HK-2 (cell line): ENCODE measurements at regions not wholly inside any gene's neighbourhood (a gene's known extent, or its start where the extent isn't known, plus 50 kb on each side); places are given as distances from the start of the nearest gene placed in this dataset.

Experiments
- DNase-seq: peaks from one replicate; pipeline ENCODE4 v3.0.0-alpha.2; 2018; ENCODE audit not compliant: unreplicated experiment

DNA sequence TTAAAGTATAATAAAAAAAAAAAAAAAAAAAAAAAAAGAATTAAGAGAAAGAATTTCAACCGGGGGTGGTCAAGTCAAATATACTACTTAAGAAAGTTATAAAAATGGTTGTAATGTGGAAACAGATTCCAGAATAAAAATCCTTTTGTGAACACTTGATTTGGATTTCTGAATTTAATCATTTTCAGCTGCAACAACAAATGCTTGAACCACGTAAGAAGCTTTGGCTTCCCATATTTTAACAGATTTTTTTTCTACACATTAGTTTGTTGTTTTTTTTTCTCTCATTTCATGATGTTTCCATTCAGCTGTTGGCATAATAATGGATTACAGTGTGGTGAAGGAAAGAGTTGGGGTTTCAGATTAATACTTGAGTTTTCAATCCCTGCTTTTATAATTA lies 137.3 kb upstream of the AGR3 start:
- no peak for DNase-seq

DNA sequence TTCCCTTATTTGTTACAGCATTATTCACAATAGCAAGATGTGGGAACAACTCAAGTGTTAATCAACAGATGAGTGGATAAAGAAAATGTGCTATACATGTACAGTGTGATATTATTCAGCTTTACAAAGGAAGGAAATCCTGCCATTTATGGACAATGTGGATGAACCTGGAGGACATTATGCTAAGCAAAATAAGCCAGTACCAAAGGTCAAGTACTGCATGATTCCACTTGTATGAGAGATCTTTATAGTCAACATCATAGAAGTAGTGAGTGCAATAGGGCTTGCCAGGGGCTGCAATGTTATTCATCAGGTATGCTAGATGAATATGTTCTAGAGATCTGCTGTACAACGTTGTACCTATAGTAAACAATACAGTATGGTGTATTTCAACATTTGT lies 138.5 kb upstream of the AGR3 start:
- DNase-seq, result no peak

DNA sequence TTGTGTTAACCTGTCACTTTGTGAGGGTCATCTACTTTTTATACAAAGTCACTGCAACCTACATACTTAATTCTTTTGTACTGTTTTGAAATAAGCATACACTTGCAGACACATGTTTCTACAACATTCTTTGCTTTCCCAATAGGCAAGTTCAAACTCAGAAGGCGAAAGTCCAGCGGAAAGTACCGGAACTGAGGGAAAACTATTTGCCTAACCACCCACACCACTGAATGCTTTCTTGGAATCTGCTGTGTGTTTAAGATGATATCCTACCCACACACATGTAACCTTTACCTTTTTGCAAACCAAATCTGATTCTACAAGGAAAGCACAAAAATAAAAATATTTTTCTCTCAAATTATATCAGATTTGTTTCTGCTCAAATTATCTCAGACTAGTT lies 139.4 kb upstream of the AGR3 start:
- DNase-seq, result no peak

DNA sequence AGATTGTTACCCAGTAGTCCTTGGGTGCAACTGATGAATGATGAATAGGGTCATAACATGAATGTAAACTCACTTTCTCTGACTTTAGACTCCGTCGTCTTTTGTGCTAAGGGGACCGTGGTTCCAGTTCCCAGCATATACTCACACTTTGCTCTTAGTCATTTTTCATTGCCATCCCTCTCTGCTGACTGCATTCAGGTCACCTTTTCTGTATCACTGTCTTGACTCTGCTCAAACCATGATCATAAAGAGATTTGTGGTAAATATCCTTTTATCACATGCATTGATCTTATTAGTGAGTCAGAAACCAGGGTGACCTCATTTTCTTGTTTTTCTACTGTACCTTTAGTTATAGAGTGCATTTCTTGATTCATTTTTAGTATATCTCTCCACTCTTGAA lies 141.1 kb upstream of the AGR3 start:
- no peak for DNase-seq

DNA sequence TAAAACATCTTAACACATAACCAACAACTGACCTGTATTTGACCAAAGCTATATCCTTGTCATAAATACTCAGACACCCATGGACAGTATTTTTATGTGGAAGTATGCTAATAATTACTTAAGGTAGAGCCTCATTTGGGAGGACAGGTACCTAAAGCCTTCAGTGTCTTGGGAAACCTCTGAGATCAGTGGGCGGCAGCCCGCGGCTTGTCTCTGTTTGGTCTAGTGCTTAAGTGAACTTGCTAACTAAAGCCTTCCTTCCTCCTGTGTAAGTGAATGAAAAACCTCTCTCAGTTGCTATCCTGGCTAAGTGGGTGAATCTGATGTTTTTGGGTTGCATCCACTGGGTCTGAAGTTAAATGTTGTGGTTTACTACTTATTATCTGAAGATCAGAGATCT lies 144.5 kb upstream of the AGR3 start:
- no peak for DNase-seq

DNA sequence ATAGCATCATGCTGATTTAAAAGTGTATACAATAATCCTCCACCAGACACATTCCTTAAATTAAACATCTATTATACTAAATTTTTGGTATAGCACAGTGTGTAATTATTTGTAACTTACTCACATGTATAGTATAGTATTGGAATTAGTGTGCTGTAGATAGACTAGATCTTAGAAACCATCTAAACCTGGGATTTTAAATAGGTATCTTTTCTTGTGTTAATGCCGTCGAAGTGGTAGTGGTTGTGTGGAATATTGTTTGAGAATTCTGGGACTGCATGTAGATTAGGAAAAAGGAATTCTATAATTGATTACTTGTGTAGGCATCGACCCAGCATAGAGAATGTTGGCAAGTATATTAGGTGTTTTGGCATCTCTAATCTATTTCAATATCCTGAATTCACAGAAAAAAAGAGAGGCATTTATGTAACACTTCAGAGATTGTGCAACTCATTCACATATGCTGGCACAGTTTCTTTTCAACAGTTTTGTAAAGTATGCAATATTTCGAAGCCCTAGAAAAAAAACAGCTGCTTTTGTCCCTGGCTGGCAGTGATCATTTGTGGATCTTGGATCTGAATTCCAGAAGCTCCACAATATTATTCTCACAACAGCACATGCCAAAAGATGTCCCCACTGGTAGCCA lies 145.5 kb upstream of the AGR3 start:
- DNase-seq, result no peak

DNA sequence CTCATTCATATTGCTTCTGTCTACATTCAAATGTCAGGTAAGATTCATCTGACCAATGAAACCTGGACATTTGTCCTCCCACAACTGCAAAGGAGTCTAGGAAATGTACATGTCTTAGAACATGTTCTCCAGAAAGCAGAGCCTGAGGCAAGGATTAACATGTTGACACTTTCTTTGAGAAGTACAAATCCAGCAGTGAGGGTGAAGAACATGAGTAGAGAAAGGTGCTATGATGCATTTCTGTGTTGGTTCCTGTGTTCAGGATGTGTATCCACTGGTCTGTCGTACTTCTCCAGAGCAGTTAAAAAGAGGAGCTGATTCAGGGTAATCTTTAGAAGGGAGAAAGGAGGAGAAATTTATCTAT lies 146.0 kb upstream of the AGR3 start:
- no peak for DNase-seq

DNA sequence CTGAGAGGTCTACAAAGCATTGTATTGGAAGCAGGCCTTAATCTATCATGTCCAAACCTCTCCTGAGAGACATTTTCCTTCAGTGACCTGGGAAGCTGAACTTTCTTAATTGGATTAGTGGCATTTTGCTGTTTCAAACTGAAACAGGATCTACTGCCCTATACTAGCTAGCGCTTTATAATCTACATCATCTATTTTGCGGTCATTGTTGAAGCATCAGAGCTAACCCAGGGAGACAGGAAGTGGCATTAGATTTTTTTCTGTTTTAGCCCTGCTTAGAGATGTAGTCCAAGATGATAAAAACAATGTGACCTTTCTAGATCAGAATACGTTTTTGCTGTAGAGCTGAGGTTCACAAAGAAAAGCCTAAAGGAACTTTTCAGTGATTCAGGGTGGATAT lies 147.4 kb upstream of the AGR3 start:
- DNase-seq, result no peak

DNA sequence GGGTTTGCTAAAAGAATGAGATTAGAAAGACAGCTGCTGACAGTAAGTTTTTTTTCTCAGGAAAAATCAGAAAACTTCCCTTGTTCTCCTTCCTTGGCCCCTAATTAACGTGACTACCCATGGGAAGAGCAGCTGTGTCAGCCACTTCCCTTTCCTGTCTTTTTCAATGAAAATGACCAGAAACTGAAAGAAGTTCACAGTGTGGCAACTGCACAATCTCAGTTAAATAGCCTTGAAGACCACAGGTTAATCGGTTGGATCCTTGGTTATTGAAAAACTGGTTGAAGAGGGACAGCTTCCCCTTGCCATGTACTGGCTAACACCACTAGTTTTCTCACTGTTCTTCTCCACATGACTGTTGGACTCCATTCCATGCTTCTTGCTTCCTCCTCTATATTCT lies 148.8 kb upstream of the AGR3 start:
- no peak for DNase-seq

DNA sequence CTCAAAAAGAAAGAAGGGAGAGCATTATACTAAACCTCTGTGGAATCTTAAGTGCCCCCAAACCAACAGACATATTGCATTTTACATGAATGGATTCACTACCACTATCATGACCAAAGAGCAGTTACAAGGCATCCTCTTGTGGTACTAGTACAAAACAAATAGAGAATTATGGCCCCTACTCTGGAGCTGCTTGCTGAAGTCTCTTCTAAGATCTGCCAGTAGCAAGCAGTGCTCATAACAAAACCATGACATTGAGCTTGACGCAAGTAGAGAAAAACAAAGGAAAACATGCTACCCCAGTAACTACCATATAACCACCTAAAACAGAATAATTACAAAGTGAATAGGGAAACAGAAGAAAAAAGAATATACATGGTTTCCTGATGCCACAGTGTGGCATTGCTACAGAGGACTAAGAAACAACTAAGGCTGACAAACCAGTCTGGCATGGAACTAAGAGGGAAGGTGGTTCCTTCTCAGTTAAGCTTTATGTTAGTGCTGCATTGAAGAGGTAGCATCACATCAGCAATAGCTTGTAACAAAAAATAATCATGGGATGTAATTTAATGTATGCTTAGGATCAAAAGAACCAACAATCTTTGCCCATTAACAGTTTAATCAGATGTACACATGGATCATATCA lies 150.2 kb upstream of the AGR3 start:
- DNase-seq, result no peak

DNA sequence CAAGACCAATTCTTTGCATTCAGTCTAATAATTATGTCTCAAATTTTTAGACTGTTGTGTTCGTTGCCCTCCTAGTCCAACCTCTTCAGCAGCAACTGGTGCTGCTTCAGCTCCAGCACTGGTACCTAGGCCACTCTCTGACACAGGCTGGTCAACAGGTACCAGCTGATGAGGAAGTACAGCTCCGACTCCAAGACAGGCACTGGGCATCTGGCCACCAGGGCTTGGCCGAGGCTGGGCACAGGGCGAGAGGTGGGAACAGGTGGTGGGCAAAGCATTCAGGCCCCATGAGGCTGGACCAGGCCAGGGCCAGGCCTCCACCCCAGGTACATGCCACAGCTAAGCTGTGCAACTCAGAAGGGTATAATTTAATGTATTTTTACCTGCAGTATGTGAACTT lies 151.5 kb upstream of the AGR3 start:
- no peak for DNase-seq

DNA sequence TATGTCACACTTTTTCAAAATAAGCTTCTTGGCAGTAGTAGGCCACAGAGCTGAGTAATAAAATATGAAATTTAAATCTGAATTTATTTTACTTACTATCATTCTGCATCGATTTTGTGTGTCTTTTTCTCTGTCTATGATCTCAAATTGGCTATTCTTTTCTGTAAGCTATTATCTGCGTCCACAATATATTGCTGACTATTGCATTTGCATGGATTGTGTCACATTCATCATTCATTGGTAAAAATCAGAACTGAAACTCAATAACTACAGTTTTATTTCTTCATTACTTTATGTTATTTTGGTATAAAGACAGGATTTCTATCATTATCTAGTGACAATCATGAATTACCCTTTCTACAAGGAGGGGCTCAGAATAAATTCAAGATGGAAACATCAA lies 154.8 kb upstream of the AGR3 start:
- DNase-seq, result no peak

DNA sequence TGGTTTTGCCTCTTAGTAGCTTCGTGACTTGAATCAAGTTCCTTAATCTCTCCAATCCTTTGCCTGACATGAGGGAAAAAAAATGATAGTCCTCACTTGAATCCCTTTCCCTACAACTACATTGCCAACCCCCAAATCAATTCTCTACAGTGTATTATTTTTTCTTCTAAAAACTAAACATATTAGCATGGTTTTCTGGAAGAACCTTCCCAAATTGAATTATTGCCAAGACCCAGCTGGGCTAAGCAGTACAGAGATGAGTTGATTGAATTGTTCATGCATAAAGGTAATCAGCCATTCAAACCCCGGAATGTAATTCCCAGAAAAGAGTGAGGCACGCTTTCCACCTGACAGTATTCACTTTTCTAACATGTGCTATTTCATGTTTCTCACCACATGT lies 155.6 kb upstream of the AGR3 start:
- no peak for DNase-seq

DNA sequence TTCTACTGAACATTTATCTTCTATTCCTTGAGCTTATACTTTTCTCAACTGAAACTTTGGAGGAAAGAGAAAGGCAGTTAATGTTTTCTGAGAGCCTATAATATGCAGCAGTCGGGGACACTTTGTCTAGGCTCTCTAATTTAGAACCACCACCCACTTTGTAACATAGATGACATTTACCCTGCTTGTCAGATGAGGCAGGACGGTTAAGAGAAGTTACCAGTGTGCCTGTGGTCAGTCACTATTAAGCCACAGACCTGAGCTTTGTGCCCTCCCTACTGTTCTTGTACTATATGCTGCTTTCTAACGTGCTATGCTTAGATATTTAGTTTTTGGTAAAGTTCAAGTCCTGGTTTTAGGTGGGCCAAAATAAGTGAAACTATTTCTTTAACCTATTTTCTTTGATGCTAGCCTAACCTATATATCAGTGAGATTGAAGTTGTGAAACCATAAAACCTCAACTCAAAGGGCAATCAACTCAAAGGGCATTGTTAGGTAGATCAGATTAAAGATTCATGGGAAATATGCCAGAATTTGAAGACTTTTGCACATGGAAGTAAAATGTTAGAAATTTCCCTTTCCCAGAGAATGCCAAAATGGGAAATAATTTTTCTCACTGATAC lies 156.5 kb upstream of the AGR3 start:
- DNase-seq, result no peak

DNA sequence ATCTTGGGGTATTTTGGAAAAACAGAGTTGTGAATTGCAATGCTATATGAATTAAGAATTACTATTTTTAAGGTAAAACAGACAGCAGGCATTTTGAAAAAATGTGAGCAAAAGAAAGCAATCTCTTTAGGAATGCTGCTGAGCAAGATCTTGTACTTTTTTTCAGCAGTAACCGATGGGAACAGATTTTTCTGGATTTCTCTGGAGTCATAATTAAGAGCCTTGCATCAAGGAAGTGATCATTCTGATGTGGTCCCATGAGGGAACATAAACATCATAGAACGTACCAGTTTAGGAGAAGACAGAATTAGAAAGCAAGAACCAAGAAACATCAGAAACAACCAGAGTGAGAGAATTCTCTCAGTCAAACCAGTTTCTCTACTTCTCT lies 157.0 kb upstream of the AGR3 start:
- DNase-seq, result no peak

DNA sequence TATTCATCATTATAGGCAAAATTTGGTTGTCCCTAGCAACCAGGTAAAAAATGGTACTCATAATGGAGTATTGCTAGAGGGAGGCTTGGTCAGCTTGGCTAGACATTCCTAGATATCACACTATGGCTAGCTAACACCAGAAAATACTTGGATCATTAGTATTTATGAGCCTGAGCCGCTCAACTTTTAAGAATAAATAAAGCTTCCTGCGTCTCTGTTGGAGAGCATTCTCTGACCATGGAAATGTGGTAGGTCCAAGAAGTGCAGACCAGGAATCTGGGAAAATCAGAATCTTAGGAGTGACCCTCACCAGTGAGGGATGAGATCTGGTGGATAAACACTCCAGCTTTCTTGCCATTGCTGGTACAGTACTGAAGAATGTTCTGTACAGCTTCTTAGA lies 157.6 kb upstream of the AGR3 start:
- no peak for DNase-seq

DNA sequence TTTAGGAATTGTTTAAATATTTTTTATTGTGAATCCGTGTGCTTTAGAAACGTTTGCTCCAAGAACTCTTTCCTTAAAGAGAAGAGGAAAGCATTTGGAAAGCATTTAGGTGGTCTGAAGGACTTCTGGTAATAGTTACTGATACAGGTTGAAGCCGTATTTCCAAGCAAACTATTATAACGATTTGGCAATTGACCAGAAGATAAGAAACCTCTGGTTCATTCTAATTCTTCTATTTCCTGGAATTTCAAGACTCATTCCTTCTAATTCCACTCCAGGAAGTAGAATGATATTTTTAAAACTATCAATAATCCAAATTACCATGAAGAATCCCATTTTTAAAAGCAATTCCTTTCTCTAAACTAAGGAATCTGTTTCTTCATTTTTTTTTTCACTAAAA lies 158.9 kb upstream of the AGR3 start:
- DNase-seq, result no peak

DNA sequence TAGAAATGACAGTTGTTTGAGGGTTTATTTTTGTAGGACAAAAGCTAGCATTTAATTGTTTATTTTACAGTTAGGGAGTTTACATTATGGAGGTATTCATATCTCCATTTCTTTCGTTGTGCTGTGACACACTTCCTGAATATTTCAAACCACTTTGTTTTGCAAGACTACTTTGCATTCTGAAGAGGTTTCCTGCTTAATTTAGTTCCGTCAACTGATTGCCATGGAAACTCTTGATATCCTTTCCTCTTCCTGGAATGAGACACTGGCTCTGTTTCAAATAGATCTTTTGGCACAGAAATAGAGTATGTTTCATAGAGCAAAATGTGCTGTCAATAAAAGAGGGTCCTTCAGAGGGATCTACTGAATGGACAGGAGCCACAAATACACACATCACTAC lies 159.5 kb upstream of the AGR3 start:
- DNase-seq, result no peak

DNA sequence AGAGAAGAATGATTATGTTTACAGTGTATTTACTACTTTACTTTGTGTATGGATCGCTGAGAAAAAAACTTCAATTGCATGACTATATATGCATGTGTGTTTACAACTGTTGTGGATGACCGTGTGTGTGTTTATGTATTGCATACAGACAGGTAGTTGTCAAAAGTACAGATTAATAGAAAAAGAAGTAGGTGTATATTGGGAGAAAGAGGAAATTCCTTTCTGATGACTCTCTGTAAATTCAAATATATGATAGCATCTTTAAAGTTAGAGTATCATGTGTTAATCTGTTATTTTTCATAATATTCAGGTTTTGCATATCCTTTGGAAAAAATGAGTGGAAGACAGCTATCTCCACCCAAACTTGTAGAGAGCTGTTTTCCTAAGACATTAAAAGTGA lies 160.4 kb upstream of the AGR3 start:
- DNase-seq, result no peak

DNA sequence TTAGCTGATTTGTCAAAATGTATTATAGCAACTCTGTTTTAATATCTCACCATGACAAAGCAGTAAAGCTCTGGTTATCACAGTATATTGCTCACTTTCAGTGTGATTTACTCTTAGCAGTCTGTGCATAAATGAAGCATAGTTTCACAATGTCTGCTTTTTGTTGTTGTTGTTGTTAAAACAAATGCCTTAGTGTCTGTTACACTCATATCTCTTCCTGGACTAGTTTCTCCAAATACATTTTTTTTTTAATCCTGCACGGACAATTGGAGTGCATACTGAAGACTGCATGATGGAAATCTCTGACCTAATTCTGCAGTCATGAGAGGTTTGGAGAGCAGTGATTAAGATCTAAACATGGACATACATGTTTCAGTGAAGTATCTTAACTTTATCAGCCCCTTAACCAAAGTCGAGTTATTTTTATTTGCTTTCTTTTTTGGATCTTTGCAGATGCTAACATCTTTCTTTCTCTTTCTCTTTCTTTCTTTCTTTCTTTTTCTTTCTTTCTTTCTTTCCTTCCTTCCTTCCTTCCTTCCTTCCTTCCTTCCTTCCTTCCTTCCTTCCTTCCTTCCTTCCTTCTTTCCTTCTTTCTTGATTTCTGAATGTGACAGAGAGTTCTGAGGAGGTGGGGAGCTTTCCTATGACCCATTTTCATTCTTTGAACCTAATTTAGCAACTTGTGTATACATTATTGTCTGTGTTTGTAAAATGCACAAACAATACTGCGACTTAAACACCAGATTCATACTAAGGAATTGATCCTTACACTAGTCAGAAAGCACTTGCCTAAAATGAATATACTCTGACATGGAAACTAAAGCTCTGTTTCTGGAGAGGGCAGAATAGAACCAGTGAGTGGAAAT lies 161.5 kb upstream of the AGR3 start:
- DNase-seq, result no peak

DNA sequence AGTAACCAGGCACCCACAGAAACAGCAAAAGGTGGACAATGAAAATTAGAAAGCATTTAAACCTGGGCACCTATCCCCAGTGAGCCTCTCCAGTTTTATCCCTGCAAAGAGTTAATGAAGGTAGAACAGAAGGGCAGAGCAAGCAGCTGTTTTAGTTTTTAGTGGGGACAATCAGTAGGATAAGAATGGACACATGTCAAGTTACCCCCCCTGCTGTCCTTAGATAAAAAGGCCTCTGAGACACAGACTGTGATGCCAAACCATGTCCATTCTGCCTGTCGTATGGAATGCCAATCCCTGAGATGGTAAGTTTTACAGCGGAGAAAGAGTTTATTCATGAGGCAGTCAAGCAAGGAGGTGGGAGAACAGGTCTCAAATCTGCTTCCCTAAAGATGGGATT lies 162.6 kb upstream of the AGR3 start:
- no peak for DNase-seq

DNA sequence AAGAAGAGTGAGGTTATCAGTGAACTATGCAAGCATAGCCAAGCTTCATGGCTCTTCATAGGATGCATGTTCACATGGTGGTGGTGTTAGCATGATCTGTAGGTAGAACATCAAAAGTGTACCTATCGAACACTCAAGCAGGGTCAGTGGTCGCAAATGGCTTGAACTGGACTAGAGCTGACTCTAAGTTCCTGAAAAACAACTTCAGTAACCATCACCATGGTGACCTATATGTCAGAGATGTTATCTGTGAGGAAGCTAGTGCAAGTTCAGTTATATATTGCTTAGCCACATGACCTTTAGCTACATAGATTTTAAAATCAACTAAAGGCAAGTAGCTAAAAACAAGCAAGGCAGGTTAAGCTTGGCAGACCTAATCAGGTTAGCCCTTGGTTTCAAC lies 163.1 kb upstream of the AGR3 start:
- DNase-seq, result no peak

DNA sequence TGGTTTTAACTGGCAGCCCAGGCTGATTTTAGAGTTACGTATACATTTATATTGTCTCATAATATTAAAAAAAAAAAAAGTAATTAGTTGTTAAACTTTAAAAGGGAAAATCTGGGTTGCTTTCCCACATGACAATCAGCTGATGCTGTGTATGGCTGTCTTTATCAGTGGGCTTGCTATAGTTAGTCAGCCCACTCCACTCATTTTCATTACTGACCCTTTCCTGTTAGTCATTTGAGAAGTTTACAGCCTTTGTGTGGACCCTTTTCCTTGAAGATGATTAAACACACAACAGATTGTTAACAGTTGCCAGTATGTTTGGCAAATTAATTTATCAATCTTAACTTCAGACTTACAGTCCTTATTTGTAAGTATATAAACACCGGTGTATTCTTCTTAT lies 164.5 kb upstream of the AGR3 start:
- DNase-seq, result no peak
